Type B pancreatic cell (in vitro differentiated cells): ENCODE measurements at regions not wholly inside any gene's neighbourhood (a gene's known extent, or its start where the extent isn't known, plus 50 kb on each side); places are given as distances from the start of the nearest gene placed in this dataset.

ENCODE experiments used
- DNase-seq: peaks from one replicate; pipeline ENCODE4 v3.0.0; 2021; ENCODE audit warnings: mixed read lengths; ENCODE audit not compliant: unreplicated experiment; ENCODE audit errors: extremely low spot score
- H3K27ac Mint-ChIP-seq: 2 replicates; pipeline ENCODE4 v1.8.0; 2021; ENCODE audit warnings: mild to moderate bottlenecking, mixed read lengths
- H3K27me3 Mint-ChIP-seq: 2 replicates; pipeline ENCODE4 v1.8.0; 2021; ENCODE audit warnings: mixed read lengths
- H3K36me3 Mint-ChIP-seq: 2 replicates; pipeline ENCODE4 v1.8.0; 2021; ENCODE audit warnings: mixed read lengths
- H3K4me1 Mint-ChIP-seq: one replicate; pipeline ENCODE4 v1.8.0; 2021; ENCODE audit warnings: mixed read lengths; ENCODE audit not compliant: unreplicated experiment
- H3K4me3 Mint-ChIP-seq: 2 replicates; pipeline ENCODE4 v1.8.0; 2021; ENCODE audit warnings: mild to moderate bottlenecking, mixed read lengths
- H3K9me3 Mint-ChIP-seq: 2 replicates; pipeline ENCODE4 v1.8.0; 2021; ENCODE audit warnings: mixed read lengths
- CTCF ChIP-seq: fragments of 200-600 bp; sonication (generic); conservative IDR thresholded peaks from 2 replicates; pipeline ENCODE4 v1.5.0; 2021; ENCODE audit warnings: antibody characterized with exemption, mild to moderate bottlenecking

- H3K4me3 Mint-ChIP-seq = no peak overlapping the region
- no peak for TF ChIP-seq CTCF
- H3K27ac Mint-ChIP-seq = no peak overlapping the region
- no peaks in the 10 kb centered on the region for H3K9me3 Mint-ChIP-seq
- H3K4me1 Mint-ChIP-seq = no peaks in the 10 kb centered on the region
- H3K36me3 Mint-ChIP-seq = peaks cover 4% of the 10 kb centered on the region
- DNase-seq = no peak
- peaks cover 19% of the 10 kb centered on the region for H3K27me3 Mint-ChIP-seq
These were observed 69.8 kb downstream of the CAPZA3 start for GRCh38 chr12:18807714-18808113.

GRCh38 chr12:18808221-18808620 is 70.3 kb downstream of the CAPZA3 start:
- H3K27ac Mint-ChIP-seq = no peak overlapping the region
- DNase-seq = no peak
- peaks cover 20% of the 10 kb centered on the region for H3K27me3 Mint-ChIP-seq
- no peaks in the 10 kb centered on the region for H3K4me1 Mint-ChIP-seq
- peaks cover 4% of the 10 kb centered on the region for H3K36me3 Mint-ChIP-seq
- TF ChIP-seq CTCF = no peak
- H3K4me3 Mint-ChIP-seq = no peak overlapping the region
- H3K9me3 Mint-ChIP-seq = no peaks in the 10 kb centered on the region

GRCh38 chr12:18810537-18811253 is 72.8 kb downstream of the CAPZA3 start:
- no peak for DNase-seq
- Mint-ChIP-seq H3K27ac (no peak overlapping the region), H3K4me1 (no peaks in the 10 kb centered on the region), H3K4me3 (no peak overlapping the region), H3K27me3 (peaks cover 41% of the 10 kb centered on the region), H3K9me3 (no peaks in the 10 kb centered on the region), H3K36me3 (peaks cover 4% of the 10 kb centered on the region)
- TF ChIP-seq CTCF = no peak

GRCh38 chr12:18811273-18811672 is 73.4 kb downstream of the CAPZA3 start:
- DNase-seq = no peak
- peaks cover 44% of the 10 kb centered on the region for H3K27me3 Mint-ChIP-seq
- no peak overlapping the region for H3K4me3 Mint-ChIP-seq

GRCh38 chr12:18813753-18814152 is 75.8 kb downstream of the CAPZA3 start:
- DNase-seq = no peak
- H3K27me3 Mint-ChIP-seq = peaks cover 62% of the 10 kb centered on the region
- no peak for TF ChIP-seq CTCF
- peaks cover 4% of the 10 kb centered on the region for H3K36me3 Mint-ChIP-seq
- no peaks in the 10 kb centered on the region for H3K9me3 Mint-ChIP-seq
- H3K4me3 Mint-ChIP-seq = no peak overlapping the region
- no peak overlapping the region for H3K27ac Mint-ChIP-seq
- no peaks in the 10 kb centered on the region for H3K4me1 Mint-ChIP-seq

More at GRCh38 chr12:18811273-18811672, 73.4 kb downstream of the CAPZA3 start:
- Mint-ChIP-seq H3K4me1 (no peaks in the 10 kb centered on the region), H3K36me3 (peaks cover 4% of the 10 kb centered on the region), H3K27ac (no peak overlapping the region), H3K9me3 (no peaks in the 10 kb centered on the region)
- no peak for TF ChIP-seq CTCF
